HepG2 (cell line): ENCODE measurements at regions not wholly inside any gene's neighbourhood (a gene's known extent, or its start where the extent isn't known, plus 50 kb on each side); places are given as distances from the start of the nearest gene placed in this dataset.

Source experiments
- POLR2A ChIP-seq, 2 experiments: IDR thresholded peaks; 2 replicates each; pipeline ENCODE4 v1.6.1; 2011; ENCODE audit warnings: low read depth in 2 of 2, low read length in 2 of 2, mild to moderate bottlenecking in 1 of 2, moderate library complexity in 1 of 2; ENCODE audit not compliant: insufficient read depth in 1 of 2
- ZNF546 ChIP-seq: sonication (generic); formaldehyde crosslinking; conservative IDR thresholded peaks from 2 replicates; pipeline ENCODE4 v1.8.1; 2023; ENCODE audit warnings: mild to moderate bottlenecking, missing genetic modification reagents

- TF ChIP-seq POLR2A (IDR thresholded peaks at IDR 0.05; ENCODE audit: insufficient read depth in 1 of 2, low read depth in 2 of 2, low read length in 2 of 2) (no peak), ZNF546 (CRISPR knock-in tag) (no peak)
Observed at GRCh38 chr9:126235336-126236243, 91.0 kb upstream of the MVB12B start.
